Body of pancreas (tissue), 4 donors: ENCODE measurements at regions not wholly inside any gene's neighbourhood (a gene's known extent, or its start where the extent isn't known, plus 50 kb on each side); places are given as distances from the start of the nearest gene placed in this dataset.

Experiments
- ATAC-seq: fragments of 150-250 bp; one replicate; pipeline ENCODE4 v1.9.1; 2016
- DNase-seq, 4 donors: peaks; one replicate each; pipeline ENCODE4 v3.0.0-alpha.2; 2019
- H3K27ac ChIP-seq, 4 donors: fragments of 200-600 bp; sonication (generic); 1 replicate in 3 of 4; 2 replicates in 1 of 4; pipeline versions ENCODE4 v1.5.1 to v1.6.1; 2016 to 2019; ENCODE audit warnings: mild to moderate bottlenecking in 1 of 4, mixed read lengths in 1 of 4, moderate library complexity in 1 of 4
- H3K27me3 ChIP-seq, 2 donors: fragments of 200-600 bp; sonication (generic); one replicate each; pipeline ENCODE4 v1.6.0; 2016; ENCODE audit warnings: mild to moderate bottlenecking in 1 of 2
- H3K36me3 ChIP-seq, 2 donors: fragments of 200-600 bp; sonication (generic); replicated peaks in 1 of 2; 2 replicates each; pipeline ENCODE4 v1.5.1; 2016; ENCODE audit warnings: low read depth in 2 of 2; ENCODE audit not compliant: insufficient read depth in 1 of 2
- H3K4me1 ChIP-seq: fragments of 200-600 bp; sonication (generic); one replicate; pipeline ENCODE4 v1.6.0; 2016
- H3K4me3 ChIP-seq, 2 donors: fragments of 200-600 bp; sonication (generic); 1 replicate in 1 of 2; 2 replicates in 1 of 2; pipeline ENCODE4 v1.5.1; 2016 to 2019
- H3K9me3 ChIP-seq, 3 donors: fragments of 200-600 bp; sonication (generic); 1 replicate in 2 of 3; 2 replicates in 1 of 3; pipeline ENCODE4 v1.5.1; 2016
- POLR2A ChIP-seq, 3 donors: fragments of 450-650 bp; IDR thresholded peaks; one replicate each; pipeline ENCODE4 v1.6.1; 2016; ENCODE audit warnings: antibody characterized with exemption in 3 of 3, mild to moderate bottlenecking in 2 of 3
- WGBS, 2 donors: methylation state at CpG; one replicate each; pipeline ENCODE4 v1.1.5; 2017; 5-methylcytosine and 5-hydroxymethylcytosine counted together
- intact Hi-C: fragments of 100-400 bp; cut with DNase I; formaldehyde crosslinking; loops from one replicate; pipeline ENCODE4 v1.15.1; 2023
- TF ChIP-seq, protein P1 (sequence below), 7 experiments: fragments of 450-650 bp in 4 of 7; fragments of 200-600 bp in 3 of 7; sonication (generic) in 3 of 7; IDR thresholded peaks; one replicate each; pipeline ENCODE4 v1.5.1; 2016 to 2019; ENCODE audit warnings: antibody characterized with exemption in 7 of 7

DNA sequence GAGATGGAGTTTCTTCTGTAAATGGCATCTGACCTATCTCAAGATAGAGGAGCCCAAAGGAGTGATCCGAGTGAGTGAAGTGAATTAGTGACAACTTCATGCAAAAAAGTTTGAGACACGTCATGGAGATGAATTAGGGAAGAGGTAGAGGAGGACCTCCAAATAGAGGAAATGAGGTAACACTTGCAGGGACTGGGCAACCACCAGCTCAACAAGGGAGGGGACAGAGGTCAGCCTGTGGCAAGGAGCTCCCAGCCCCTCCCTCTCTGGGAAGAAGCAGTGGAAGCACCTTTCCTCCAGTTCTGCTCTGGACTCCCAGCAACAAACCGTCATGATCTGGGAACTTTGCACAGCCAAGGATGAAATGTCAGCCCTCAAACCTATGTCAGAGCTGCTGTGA, 83.5 kb upstream of the IKZF1 start:
- WGBS, 2 donors = 46 to 57% methylated on average over 3 of the region's 3 CpGs
- DNase-seq = no peak
- intact Hi-C loops = no loop called here
- H3K4me1 ChIP-seq = no peaks in the 10 kb centered on the region
- no peaks in the 10 kb centered on the region for H3K27me3 ChIP-seq
- H3K36me3 ChIP-seq = no peaks in the 10 kb centered on the region
- H3K9me3 ChIP-seq = no peaks in the 10 kb centered on the region
- TF ChIP-seq POLR2A (IDR thresholded peaks at IDR 0.05) = no peak
- TF ChIP-seq, protein P1, sequence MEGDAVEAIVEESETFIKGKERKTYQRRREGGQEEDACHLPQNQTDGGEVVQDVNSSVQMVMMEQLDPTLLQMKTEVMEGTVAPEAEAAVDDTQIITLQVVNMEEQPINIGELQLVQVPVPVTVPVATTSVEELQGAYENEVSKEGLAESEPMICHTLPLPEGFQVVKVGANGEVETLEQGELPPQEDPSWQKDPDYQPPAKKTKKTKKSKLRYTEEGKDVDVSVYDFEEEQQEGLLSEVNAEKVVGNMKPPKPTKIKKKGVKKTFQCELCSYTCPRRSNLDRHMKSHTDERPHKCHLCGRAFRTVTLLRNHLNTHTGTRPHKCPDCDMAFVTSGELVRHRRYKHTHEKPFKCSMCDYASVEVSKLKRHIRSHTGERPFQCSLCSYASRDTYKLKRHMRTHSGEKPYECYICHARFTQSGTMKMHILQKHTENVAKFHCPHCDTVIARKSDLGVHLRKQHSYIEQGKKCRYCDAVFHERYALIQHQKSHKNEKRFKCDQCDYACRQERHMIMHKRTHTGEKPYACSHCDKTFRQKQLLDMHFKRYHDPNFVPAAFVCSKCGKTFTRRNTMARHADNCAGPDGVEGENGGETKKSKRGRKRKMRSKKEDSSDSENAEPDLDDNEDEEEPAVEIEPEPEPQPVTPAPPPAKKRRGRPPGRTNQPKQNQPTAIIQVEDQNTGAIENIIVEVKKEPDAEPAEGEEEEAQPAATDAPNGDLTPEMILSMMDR (IDR thresholded peaks at IDR 0.05) = no peak
- no peak for ATAC-seq
- H3K27ac ChIP-seq = no peak overlapping the region
- H3K4me3 ChIP-seq = no peak overlapping the region

DNA sequence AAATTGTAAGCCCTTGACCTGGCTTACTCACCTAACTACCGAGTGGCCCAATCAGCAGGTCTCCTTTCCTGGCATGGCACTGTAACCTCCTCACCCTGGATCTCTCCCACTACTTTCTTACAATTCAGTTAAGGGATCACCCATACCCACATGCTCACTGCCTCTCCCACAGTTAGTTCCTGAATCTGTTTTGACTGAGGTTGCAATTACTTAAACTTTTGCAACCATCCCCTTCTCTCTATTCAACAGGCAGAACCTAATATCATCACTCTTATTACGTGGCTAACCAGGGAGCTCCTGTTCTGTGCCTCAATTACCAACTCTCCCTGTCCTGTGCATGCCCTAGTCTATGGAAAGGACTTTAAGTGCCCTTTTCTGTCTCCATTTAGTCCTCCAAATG, 84.2 kb upstream of the IKZF1 start:
- TF ChIP-seq, protein P1 (IDR thresholded peaks at IDR 0.05) = no peak
- TF ChIP-seq POLR2A (IDR thresholded peaks at IDR 0.05) = no peak
- DNase-seq (no peak), ATAC-seq (no peak)
- intact Hi-C loops = no loop called here
- H3K27ac ChIP-seq = no peak overlapping the region
- H3K36me3 ChIP-seq = no peaks in the 10 kb centered on the region
- no peaks in the 10 kb centered on the region for H3K9me3 ChIP-seq
- no peaks in the 10 kb centered on the region for H3K4me1 ChIP-seq
- WGBS, 2 donors = 34 to 38% methylated on average over 2 of the region's 2 CpGs
- no peaks in the 10 kb centered on the region for H3K27me3 ChIP-seq
- H3K4me3 ChIP-seq = no peak overlapping the region

DNA sequence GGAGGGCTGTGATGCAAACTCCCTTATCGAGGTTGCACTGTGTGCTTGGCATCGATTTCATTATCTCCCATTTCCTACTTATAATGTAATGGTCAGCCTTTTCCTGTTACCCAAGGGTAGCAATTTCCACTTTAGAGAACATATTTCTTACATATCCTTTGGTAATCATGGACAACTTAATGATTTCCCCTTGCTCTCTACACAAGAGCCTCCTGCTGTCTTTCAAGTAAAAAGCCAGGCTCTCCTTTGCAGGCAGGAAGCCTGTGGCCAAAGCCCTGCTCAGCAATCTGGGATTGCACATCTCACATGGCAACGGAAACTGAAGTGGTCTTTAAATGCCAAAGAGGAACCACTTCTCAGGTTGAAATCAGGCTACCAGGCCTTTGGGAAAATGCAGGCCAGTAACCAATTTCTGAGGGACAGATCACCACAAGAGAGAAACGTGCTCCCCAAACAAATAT, 86.7 kb upstream of the IKZF1 start:
- Histone ChIP-seq H3K4me3 (no peak overlapping the region), H3K36me3 (no peaks in the 10 kb centered on the region), H3K27ac (no peak overlapping the region), H3K9me3 (no peaks in the 10 kb centered on the region), H3K27me3 (no peaks in the 10 kb centered on the region), H3K4me1 (no peaks in the 10 kb centered on the region)
- TF ChIP-seq, protein P1 (IDR thresholded peaks at IDR 0.05) = no peak
- TF ChIP-seq POLR2A (IDR thresholded peaks at IDR 0.05) = no peak
- no peak for DNase-seq
- no peak for ATAC-seq
- WGBS, 2 donors = 35 to 38% methylated on average over 4 of the region's 4 CpGs
- intact Hi-C loops = no loop called here

DNA sequence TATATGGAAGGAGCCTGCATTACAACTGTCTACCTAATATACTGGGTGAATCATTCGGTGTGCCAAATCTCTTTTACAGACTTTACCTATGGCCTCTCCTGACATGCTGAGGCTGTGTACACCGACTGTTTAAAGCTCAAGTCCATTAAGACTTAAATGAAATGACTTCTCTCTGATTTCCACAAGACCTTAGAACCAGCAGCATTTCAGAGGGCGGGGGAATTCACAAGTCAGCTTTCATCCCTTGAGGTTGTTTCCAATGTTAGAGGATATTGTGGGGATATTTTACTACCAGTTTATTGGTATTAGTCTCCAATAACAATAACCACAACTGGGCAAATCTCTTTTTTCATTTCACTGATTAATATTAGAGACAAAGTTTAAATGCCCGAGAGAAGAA, 87.1 kb upstream of the IKZF1 start:
- no peaks in the 10 kb centered on the region for H3K27me3 ChIP-seq
- no peak for DNase-seq
- 60% methylated on average over 4 of the region's 4 CpGs for WGBS, 2 donors
- intact Hi-C loops = no loop called here
- H3K36me3 ChIP-seq = no peaks in the 10 kb centered on the region
- no peaks in the 10 kb centered on the region for H3K9me3 ChIP-seq
- H3K27ac ChIP-seq = no peak overlapping the region
- H3K4me3 ChIP-seq = no peak overlapping the region
- ATAC-seq = no peak
- TF ChIP-seq POLR2A (IDR thresholded peaks at IDR 0.05) = no peak
- TF ChIP-seq, protein P1 (IDR thresholded peaks at IDR 0.05) = no peak
- H3K4me1 ChIP-seq = no peaks in the 10 kb centered on the region

DNA sequence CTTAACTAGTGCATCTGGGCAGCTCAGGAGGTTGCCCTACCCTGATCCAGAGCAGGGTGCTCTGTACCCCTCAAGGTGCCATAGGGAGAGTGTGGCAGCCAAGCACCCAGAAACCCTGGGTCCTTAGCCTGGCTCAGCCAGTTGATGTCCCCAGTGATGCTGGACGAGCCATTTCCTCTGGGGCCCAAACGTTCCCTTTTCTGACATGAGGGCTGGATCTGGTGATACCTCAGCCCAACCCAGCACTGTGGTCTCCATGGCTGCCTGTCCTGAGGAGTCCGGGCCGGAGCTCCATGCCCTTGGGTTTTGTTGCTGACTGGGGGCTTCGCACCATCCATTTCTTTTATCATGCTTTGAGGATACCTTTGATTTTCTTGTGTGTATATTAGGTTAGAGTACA, 87.9 kb upstream of the IKZF1 start:
- no peak overlapping the region for H3K4me3 ChIP-seq
- TF ChIP-seq POLR2A (IDR thresholded peaks at IDR 0.05) = no peak
- TF ChIP-seq, protein P1 (IDR thresholded peaks at IDR 0.05) = no peak
- no peak overlapping the region for H3K27ac ChIP-seq
- intact Hi-C loops = no loop called here
- no peaks in the 10 kb centered on the region for H3K4me1 ChIP-seq
- no peaks in the 10 kb centered on the region for H3K36me3 ChIP-seq
- ATAC-seq (no peak), DNase-seq (no peak)
- H3K27me3 ChIP-seq = no peaks in the 10 kb centered on the region
- WGBS, 2 donors = 69 to 71% methylated on average over 5 of the region's 5 CpGs
- no peaks in the 10 kb centered on the region for H3K9me3 ChIP-seq
